HepG2 (cell line): ENCODE measurements at regions not wholly inside any gene's neighbourhood (a gene's known extent, or its start where the extent isn't known, plus 50 kb on each side); places are given as distances from the start of the nearest gene placed in this dataset.
"Not testable (repeated sequence)": the region's sequence is repeated elsewhere in the genome, so short reads cannot be mapped to it uniquely, and the experiment has no call there.

ENCODE experiments used
- ATAC-seq: fragments of 200-7000 bp; cut with Tn5 transposase; 3 replicates; pipeline ENCODE4 v1.9.1; 2020; ENCODE audit warnings: mild to moderate bottlenecking, moderate library complexity
- BruUV-seq: library from RNA; stranded (reverse); fragments of 400-500 nt; replicated peaks from 2 replicates; lab custom pipeline; 2021; lab: Mats Ljungman, UMichigan
- CTCF ChIA-PET: fragments of 300-600 bp; formaldehyde crosslinking; extraction: SDS; loops from one replicate; lab custom pipeline; 2021; ENCODE audit warnings: low total read pairs, inconsistent platforms, low intra/inter-chr PET ratio; lab: Yijun Ruan, JAX
- POLR2A ChIA-PET: fragments of 350-600 bp; sonication (Branson Sonifier 250); formaldehyde crosslinking; loops from one replicate; lab custom pipeline; 2020; ENCODE audit warnings: antibody characterized with exemption, inconsistent platforms; lab: Yijun Ruan, JAX
- DNase-seq: peaks from one replicate; pipeline ENCODE4 v3.0.0-alpha.2; 2015; ENCODE audit warnings: low spot score
- FAIRE-seq: peaks from 3 replicates; lab custom pipeline; 2011; peaks lifted over from hg19 to GRCh38; lab: Jason Lieb, UNC
- H2AFZ ChIP-seq: one replicate; pipeline ENCODE4 v1.6.1; 2011; ENCODE audit warnings: low read length, inconsistent platforms
- H3K27ac ChIP-seq: fragments of 300-600 bp; 3 replicates; pipeline ENCODE4 v1.8.0; 2011; ENCODE audit warnings: mixed run types, mild to moderate bottlenecking, mixed read lengths, low read length, inconsistent platforms; ENCODE audit not compliant: insufficient read depth; ENCODE audit errors: extremely low read length
- H3K27me3 ChIP-seq, 2 experiments: fragments of 200-600 bp in 1 of 2; 2 replicates in 1 of 2; 3 replicates in 1 of 2; pipeline versions ENCODE4 v1.6.0 to v1.8.0; 2011; ENCODE audit warnings: low read length in 2 of 2, mild to moderate bottlenecking in 2 of 2, moderate library complexity in 2 of 2, inconsistent platforms in 1 of 2; ENCODE audit not compliant: insufficient read depth in 2 of 2, control insufficient read depth in 1 of 2
- H3K36me3 ChIP-seq, 2 experiments: fragments of 200-600 bp in 1 of 2; replicated peaks in 1 of 2; 2 replicates in 1 of 2; 3 replicates in 1 of 2; pipeline versions ENCODE4 v1.5.1 to v1.8.0; 2011; ENCODE audit warnings: low read length in 2 of 2, inconsistent platforms in 1 of 2; ENCODE audit not compliant: insufficient read depth in 2 of 2, control insufficient read depth in 1 of 2
- H3K4me1 ChIP-seq: 2 replicates; pipeline ENCODE4 v1.5.1; 2012; ENCODE audit warnings: low read length, inconsistent platforms; ENCODE audit not compliant: insufficient read depth
- H3K4me2 ChIP-seq: 2 replicates; pipeline ENCODE4 v1.6.0; 2011; ENCODE audit warnings: low read depth, low read length, inconsistent platforms
- H3K4me3 ChIP-seq, 3 experiments: fragments of 200-600 bp in 1 of 3; sonication (generic), shearing (Covaris generic) in 1 of 3; replicated peaks in 1 of 3; 2 replicates each; pipeline ENCODE4 v1.5.1; 2011 to 2016; ENCODE audit warnings: low read length in 3 of 3, inconsistent platforms in 2 of 3, low read depth in 2 of 3, mild to moderate bottlenecking in 2 of 3, control low read depth in 1 of 3, mixed read lengths in 1 of 3; ENCODE audit not compliant: insufficient read depth in 1 of 3
- H3K79me2 ChIP-seq: one replicate; pipeline ENCODE4 v1.6.1; 2011; ENCODE audit warnings: low read length, inconsistent platforms; ENCODE audit not compliant: insufficient read depth
- H3K9ac ChIP-seq: 2 replicates; pipeline ENCODE4 v1.6.0; 2011; ENCODE audit warnings: mild to moderate bottlenecking, low read depth, low read length, inconsistent platforms; ENCODE audit not compliant: insufficient read depth
- H3K9me3 ChIP-seq: 2 replicates; pipeline ENCODE4 v1.5.1; 2012; ENCODE audit warnings: mild to moderate bottlenecking, low read length
- H4K20me1 ChIP-seq: 2 replicates; pipeline ENCODE4 v1.6.0; 2011; ENCODE audit warnings: inconsistent platforms, mild to moderate bottlenecking, low read length, moderate library complexity; ENCODE audit not compliant: insufficient read depth
- HNRNPL ChIP-seq: fragments of 200-400 bp; formaldehyde crosslinking; IDR thresholded peaks from 2 replicates; pipeline ENCODE4 v1.6.1; 2017; ENCODE audit warnings: mild to moderate bottlenecking, low read depth, low read length
- RBFOX2 ChIP-seq: fragments of 200-400 bp; formaldehyde crosslinking; IDR thresholded peaks from 2 replicates; pipeline ENCODE4 v1.6.1; 2017; ENCODE audit warnings: low read depth, mild to moderate bottlenecking, low read length
- TAF1 ChIP-seq: sonication (generic); formaldehyde crosslinking; IDR thresholded peaks from 2 replicates; pipeline ENCODE4 v1.4.0; 2020; ENCODE audit warnings: missing genetic modification reagents
- WGBS: methylation state at CpG from one replicate; pipeline ENCODE4 v1.1.6; 2017; ENCODE audit warnings: low lambda C conversion rate; 5-methylcytosine and 5-hydroxymethylcytosine counted together
- in situ Hi-C: cut with HindIII; loops from 2 replicates; pipeline ENCODE4 v1.10.0; 2017; ENCODE audit warnings: low pct_unique_long_range_greater_than_20kb; ENCODE audit not compliant: extremely low pct_ligation_motif_present
- intact Hi-C: fragments of 100-400 bp; cut with micrococcal nuclease; formaldehyde crosslinking; loops from one replicate; pipeline ENCODE4 v1.10.0; 2022; ENCODE audit not compliant: unreplicated experiment
- TF ChIP-seq, protein P1 (sequence below): sonication (generic); formaldehyde crosslinking; IDR thresholded peaks from 2 replicates; pipeline ENCODE4 v1.4.0; 2020; ENCODE audit warnings: missing genetic modification reagents
- TF ChIP-seq, protein P2 (sequence below): sonication (generic); formaldehyde crosslinking; IDR thresholded peaks from 2 replicates; pipeline ENCODE4 v1.5.0; 2020; ENCODE audit warnings: mild to moderate bottlenecking, missing genetic modification reagents, borderline replicate concordance

DNA sequence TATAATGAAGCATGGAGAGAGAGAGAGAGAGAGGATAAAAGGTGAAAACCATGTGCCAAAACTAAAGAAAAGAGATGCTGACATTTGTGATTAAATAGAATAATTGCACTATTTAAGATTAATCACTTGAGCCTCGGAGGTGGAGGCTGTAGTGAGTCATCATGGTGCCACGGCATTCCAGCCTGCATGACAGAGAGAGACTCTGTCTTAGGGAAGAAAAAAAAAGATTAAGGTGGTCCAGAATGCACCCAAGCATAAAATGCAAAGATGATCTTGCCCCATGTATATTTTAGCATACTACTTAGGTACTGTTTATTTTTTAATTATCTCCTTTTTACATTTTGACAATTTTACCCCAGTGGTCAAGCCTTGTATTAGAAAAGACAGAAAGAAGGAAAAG is 742.5 kb downstream of the SPATA31A1 start:
- H2AFZ ChIP-seq, H3K27me3 ChIP-seq, intact Hi-C loops, H3K4me1 ChIP-seq, H4K20me1 ChIP-seq, POLR2A ChIA-PET, H3K4me2 ChIP-seq, H3K36me3 ChIP-seq, FAIRE-seq, H3K79me2 ChIP-seq, ATAC-seq, H3K4me3 ChIP-seq, H3K9me3 ChIP-seq, BruUV-seq, DNase-seq, H3K27ac ChIP-seq, in situ Hi-C loops, CTCF ChIA-PET, H3K9ac ChIP-seq: not testable (repeated sequence)
- 96% methylated on average over 2 of the region's 2 CpGs for WGBS

DNA sequence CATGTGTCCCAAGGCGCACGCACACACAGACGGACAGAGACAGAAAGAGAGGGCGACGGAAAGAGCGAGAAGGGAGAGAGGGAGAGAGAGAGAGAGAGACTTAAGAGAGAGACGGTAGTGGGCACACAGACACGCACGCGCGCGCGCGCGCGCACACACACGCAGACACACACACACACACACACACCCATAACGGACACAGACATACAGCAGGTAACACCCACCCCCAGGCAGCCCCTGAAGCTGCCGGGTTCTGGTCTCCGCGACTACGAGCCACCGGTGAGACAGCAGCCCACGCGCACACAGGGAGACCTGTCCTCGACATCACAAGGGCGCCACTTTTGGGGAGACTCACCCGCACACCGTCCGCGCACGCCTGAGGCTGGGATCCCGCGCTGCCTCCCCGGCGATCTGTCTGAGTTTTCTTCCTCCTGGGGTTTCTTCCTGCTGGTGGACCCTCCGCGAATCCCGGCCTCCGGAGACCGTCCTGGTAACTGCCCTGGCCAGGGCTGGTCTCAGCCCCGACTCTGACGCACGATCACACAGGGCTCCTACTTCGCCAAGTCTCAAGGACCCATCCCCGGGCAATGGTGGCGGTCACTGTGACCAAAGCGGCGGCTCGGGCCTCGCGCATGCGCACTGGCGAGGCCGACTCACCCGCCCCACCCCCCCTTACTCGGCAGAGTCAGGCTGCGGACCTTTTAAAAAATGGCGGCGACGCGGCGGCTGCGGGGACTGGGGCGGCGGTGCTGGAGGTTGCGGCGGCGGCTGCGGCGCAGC is 750.7 kb downstream of the SPATA31A1 start:
- not testable (repeated sequence) for DNase-seq, FAIRE-seq
- 0 out of 2 replicates have a peak, but pooled peaks have one; percentile 41 for TF ChIP-seq TAF1 (CRISPR knock-in tag)
- TF ChIP-seq HNRNPL = 0 out of 2 replicates have a peak, but pooled peaks have one; percentile 31
- TF ChIP-seq, protein P1, sequence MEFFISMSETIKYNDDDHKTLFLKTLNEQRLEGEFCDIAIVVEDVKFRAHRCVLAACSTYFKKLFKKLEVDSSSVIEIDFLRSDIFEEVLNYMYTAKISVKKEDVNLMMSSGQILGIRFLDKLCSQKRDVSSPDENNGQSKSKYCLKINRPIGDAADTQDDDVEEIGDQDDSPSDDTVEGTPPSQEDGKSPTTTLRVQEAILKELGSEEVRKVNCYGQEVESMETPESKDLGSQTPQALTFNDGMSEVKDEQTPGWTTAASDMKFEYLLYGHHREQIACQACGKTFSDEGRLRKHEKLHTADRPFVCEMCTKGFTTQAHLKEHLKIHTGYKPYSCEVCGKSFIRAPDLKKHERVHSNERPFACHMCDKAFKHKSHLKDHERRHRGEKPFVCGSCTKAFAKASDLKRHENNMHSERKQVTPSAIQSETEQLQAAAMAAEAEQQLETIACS (CRISPR knock-in tag) = peak; percentile 52; the same call in 1 of the 2 replicates
- TF ChIP-seq RBFOX2 = peak; percentile 51
- TF ChIP-seq, protein P2, sequence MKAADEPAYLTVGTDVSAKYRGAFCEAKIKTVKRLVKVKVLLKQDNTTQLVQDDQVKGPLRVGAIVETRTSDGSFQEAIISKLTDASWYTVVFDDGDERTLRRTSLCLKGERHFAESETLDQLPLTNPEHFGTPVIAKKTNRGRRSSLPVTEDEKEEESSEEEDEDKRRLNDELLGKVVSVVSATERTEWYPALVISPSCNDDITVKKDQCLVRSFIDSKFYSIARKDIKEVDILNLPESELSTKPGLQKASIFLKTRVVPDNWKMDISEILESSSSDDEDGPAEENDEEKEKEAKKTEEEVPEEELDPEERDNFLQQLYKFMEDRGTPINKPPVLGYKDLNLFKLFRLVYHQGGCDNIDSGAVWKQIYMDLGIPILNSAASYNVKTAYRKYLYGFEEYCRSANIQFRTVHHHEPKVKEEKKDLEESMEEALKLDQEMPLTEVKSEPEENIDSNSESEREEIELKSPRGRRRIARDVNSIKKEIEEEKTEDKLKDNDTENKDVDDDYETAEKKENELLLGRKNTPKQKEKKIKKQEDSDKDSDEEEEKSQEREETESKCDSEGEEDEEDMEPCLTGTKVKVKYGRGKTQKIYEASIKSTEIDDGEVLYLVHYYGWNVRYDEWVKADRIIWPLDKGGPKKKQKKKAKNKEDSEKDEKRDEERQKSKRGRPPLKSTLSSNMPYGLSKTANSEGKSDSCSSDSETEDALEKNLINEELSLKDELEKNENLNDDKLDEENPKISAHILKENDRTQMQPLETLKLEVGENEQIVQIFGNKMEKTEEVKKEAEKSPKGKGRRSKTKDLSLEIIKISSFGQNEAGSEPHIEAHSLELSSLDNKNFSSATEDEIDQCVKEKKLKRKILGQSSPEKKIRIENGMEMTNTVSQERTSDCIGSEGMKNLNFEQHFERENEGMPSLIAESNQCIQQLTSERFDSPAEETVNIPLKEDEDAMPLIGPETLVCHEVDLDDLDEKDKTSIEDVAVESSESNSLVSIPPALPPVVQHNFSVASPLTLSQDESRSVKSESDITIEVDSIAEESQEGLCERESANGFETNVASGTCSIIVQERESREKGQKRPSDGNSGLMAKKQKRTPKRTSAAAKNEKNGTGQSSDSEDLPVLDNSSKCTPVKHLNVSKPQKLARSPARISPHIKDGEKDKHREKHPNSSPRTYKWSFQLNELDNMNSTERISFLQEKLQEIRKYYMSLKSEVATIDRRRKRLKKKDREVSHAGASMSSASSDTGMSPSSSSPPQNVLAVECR (CRISPR knock-in tag) = peak; percentile 21; the same call in 1 of the 2 replicates

More for the DNA sequence above, 750.7 kb downstream of the SPATA31A1 start:
- ATAC-seq = peak; percentile 91
- WGBS = 2% methylated on average over 30 of the region's 71 CpGs
- POLR2A ChIA-PET, H3K9me3 ChIP-seq, H3K36me3 ChIP-seq, CTCF ChIA-PET, H4K20me1 ChIP-seq, H3K27me3 ChIP-seq, BruUV-seq, intact Hi-C loops, H3K4me1 ChIP-seq, H3K79me2 ChIP-seq, H2AFZ ChIP-seq, in situ Hi-C loops: not testable (repeated sequence)
- Histone ChIP-seq H3K27ac (peak overlapping the region; percentile 63), H3K4me3 (peak overlapping the region; percentile 49 to 81 (median 80); a peak in 5 of 6 replicates), H3K9ac (peak overlapping the region; percentile 77), H3K4me2 (peak overlapping the region; percentile 53)
